ENCODE measurements at regions not wholly inside any gene's neighbourhood (a gene's known extent, or its start where the extent isn't known, plus 50 kb on each side); places are given as distances from the start of the nearest gene placed in this dataset.

DNA sequence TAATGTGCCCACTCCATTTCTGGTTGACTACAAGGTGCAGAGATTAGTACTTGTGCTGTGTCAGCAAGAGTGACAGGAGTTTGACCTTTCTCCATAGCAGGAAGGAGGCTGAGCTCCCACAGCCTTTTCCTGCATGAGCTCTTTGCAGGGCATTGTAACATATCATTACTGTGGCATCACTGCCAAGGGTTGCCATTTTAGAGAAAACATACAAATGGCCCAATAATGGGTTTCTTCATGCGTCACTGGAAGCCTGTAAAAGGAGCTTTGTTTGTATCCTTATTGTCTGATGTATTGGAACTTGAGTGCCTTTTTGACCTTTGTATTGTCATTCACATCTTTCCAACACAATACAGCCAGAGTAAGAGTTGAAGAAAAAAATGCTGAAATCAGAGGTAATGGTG is 323.0 kb upstream of the CDIN1 start:
- TF ChIP-seq POLR2A (IDR thresholded peaks at IDR 0.05) (no peak), CTCF (IDR thresholded peaks at IDR 0.05) (no peak), EP300 (IDR thresholded peaks at IDR 0.05) (no peak)
